ENCODE measurements at regions not wholly inside any gene's neighbourhood (a gene's known extent, or its start where the extent isn't known, plus 50 kb on each side); places are given as distances from the start of the nearest gene placed in this dataset.
A peak's percentile ranks its signal among the peaks of the same experiment; 100 is the strongest.

DNA sequence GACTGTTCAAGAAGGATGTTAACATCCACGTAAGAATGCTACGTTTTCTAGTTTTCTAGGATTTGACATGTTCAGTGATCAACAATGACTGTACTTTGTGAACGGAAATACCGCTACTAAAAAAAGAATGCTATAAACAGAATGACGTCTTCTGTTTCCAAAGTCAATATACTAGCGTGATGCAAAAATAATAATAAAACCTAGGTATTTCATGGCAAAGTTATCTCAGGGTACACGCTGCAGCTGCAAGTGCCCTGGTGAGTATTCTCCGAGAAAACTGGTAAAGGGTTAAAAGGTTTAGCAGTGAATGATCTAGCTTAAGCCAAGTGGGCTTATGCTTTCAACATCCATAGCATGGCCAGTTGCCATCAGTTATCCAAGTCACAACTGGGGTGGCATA lies 653.3 kb upstream of the PFKP start:
- DNase-seq = no peak

DNA sequence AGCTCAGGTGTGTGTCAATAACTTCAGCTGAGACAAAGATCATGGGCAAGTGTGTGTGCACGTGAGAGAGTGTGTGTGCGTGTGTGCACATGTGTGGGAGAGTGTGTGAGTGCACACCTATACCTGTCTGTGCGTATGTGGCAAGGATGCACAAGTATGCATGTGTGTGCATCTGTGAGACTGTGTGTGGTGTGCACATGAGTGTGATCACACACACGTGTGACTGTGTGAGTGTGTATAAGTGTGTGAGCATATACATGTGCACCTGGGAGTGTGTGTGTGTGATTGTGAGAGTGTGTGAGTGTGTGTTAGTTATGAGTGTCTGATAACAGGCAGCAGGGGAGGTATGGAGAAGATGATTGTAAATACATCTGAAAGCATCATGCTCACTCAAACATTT lies 657.3 kb upstream of the PFKP start:
- no peak for DNase-seq

GRCh38 chr10:2401459-2401858 lies 664.1 kb upstream of the ADARB2 start:
- no peak for DNase-seq

- no peak for DNase-seq
Observed at GRCh38 chr10:2399482-2399881, 662.2 kb upstream of the ADARB2 start.

DNA sequence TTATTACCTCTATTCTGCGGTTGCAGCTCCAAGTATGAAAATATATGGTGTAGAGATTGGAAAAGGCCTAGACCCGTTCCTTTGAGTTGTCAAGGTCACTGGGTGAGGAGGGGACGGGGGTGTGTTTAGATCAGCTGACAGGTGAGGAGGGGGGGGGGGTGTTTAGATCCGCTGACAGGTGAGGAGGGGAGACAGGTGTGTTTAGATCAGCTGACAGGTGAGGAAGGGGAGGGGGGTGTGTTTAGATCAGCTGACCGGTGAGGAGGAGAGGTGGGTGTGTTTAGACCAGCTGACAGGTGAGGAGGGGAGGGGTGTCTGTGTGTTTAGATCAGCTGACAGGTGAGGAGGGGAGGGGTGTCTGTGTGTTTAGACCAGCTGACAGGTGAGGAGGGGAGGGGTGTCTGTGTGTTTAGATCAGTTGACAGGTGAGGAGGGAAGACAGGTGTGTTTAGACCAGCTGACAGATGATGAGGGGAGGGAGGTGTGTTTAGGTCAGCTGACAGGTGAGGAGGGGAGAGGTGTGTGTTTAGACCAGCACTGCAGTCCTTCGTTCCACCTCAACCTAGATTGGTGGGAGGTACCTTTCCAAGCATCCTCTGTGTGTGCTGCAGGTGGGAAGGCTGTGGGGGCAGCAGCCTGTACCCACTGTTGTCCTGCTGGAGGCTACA lies 655.0 kb upstream of the ADARB2 start:
- peak in 1 of 2 experiments; percentile 46 for DNase-seq

DNA sequence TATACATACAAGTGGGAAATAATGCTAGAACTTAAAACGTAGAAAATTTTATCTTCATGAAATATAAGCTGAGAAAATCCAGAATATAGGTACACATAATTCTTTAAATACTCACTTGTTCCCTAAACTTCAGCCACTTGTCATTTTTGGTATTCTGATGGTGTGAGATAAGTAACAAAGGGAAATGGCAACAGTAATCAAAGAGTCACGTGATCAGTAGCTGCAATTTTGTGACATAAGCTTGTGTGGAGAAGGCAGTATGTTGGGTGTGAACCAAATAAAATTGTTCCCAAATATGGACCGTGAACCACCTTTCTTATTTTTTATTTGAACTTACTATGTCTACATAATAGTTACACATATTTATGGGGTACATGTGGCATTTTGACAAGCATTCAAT lies 650.3 kb upstream of the ADARB2 start:
- DNase-seq = no peak

GRCh38 chr10:2387261-2387660 lies 649.9 kb upstream of the ADARB2 start:
- no peak for DNase-seq

DNA sequence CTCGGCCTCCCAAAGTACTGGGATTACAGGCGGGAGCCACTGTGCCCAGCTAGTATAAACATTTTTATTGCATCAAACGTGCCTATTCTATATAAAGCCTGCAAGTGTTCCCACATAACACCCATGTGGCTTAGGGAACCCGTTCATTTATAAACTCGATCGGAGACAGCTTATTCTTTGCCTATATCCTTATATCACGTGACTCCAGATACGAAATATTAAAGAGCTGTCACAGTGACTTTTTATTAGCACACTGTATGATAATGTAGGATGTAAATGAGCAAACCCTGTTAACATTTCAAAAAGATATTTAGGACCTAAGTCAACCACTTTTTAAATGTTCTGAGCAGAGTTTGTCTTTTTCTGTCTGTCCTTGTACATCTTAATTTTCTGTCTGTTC lies 642.9 kb upstream of the ADARB2 start:
- no peak for DNase-seq

- DNase-seq = no peak
Observed at GRCh38 chr10:2367083-2367482, 629.8 kb upstream of the ADARB2 start.

DNA sequence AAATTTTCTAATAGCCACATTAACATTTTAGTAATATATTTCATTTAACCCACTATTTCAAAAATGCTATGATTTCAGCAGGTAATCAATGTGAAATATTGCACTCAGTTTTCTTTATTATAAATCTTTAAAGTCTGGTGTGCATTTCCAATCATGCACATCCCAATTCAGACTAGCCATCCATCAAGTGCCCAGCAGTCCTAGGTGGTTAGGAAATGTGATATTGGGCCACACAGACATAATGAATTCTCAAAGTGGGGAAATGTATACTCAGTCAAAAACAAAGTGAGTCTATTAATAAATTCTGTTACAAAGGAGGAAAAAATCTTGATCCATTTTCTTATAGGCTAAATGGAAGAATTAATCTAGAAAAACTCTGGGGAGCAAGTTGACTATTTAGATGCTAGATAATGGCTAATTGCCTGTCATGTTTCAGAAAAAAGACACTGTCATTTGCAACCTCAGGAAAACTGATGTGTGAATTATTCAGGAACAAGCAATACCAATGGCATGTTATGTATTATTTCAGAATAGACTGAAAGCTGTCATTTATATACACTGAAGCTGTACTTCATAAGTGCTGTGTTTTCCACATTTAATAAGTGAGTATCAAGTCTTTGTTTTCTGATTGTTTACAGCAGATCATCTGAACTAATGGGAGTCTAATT lies 629.1 kb upstream of the ADARB2 start:
- DNase-seq = no peak

DNA sequence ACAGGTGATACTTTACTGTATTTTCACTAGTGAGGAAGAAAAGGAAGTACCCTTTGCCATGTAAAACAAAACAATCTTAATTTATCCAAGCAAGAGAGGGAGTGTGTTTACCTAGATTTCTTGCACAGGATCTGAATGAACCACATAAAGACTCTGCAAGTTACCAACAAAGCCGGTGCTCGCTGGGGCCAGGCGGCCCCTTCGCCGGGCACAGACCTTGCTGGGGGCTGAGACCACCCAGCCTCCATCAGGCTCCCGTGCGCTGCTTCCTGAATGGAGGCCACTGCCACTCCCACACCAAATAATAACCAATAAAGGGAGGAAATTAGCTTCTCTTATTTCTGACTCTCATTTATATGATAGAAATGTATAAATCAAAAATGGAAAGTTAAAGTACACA lies 625.0 kb upstream of the ADARB2 start:
- DNase-seq = no peak

- DNase-seq = no peak
Observed at GRCh38 chr10:2358586-2358985, 621.3 kb upstream of the ADARB2 start.

GRCh38 chr10:2356670-2357069 lies 619.3 kb upstream of the ADARB2 start:
- DNase-seq = no peak

GRCh38 chr10:2351566-2351965 lies 614.2 kb upstream of the ADARB2 start:
- DNase-seq = no peak

GRCh38 chr10:2342206-2342605 lies 604.9 kb upstream of the ADARB2 start:
- DNase-seq = no peak

- DNase-seq = no peak
Observed at GRCh38 chr10:2340831-2341647, 603.7 kb upstream of the ADARB2 start.

- DNase-seq = no peak
Observed at GRCh38 chr10:2335626-2336025, 598.3 kb upstream of the ADARB2 start.

- DNase-seq = no peak
Observed at GRCh38 chr10:2334575-2334974, 597.2 kb upstream of the ADARB2 start.

DNA sequence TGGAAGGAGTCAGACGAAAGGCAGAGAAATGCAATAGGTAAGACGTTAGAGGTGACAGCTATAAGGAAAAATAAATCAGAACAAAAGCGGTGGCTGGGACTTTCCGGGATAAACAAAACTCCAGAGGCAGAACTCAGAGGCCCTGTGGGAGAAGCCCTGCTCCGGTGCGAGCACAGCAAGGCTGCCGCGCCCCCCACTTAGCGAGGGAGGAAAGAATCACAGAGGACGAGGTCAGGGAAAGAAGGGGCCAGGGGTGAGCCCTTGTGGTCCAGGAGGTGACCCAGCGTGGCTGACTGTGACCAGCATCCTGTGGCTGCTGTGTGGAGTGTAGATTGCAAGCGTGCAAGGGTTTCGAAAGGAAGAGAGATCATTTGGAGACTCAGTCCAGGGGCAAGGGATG lies 591.8 kb upstream of the ADARB2 start:
- no peak for DNase-seq

DNA sequence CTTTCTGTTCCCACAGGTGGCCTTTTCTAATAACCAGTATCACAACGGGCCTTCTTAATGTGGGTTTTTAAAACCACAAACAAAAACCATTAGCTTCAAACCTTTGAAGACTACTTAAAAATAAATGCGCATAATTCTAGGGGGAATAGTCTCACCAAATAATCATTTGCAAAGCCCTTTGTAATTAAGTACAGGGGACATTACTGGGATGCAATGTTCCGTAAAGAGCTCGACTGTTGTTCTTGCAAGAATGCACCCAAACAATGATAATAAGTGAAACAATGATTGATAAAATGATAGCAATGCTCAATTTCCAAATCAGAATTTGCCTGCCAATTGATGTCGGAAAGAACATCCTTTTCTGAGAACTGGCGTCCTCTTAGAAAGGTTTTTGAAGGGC lies 589.1 kb upstream of the ADARB2 start:
- no peak for DNase-seq

GRCh38 chr10:2315045-2315485 lies 577.7 kb upstream of the ADARB2 start:
- peak; percentile 15 to 63 for DNase-seq

DNA sequence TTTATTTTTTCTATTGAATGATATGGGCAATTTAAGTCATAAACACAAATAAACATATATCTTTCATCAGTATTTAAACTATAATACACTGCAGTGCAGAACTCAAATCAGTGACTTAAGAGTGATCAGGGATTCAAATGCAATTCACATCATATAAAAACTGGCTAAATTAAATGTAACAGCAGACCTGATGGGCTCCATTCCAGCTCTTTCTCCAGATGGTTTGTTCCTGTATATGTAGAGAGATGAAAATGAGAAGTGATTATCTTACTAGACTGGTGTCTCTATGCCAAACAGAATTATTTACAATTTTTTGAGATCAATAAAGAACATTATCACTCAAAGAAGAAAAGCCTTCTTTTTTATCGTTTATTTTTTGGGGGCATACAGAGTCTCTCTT lies 568.8 kb upstream of the ADARB2 start:
- no peak for DNase-seq

- DNase-seq = no peak
Observed at GRCh38 chr10:2303169-2303568, 565.8 kb upstream of the ADARB2 start.

- DNase-seq = no peak
Observed at GRCh38 chr10:2301227-2301626, 563.9 kb upstream of the ADARB2 start.
